ENCODE measurements at regions not wholly inside any gene's neighbourhood (a gene's known extent, or its start where the extent isn't known, plus 50 kb on each side); places are given as distances from the start of the nearest gene placed in this dataset.

- no peak for TF ChIP-seq CTCF (IDR thresholded peaks at IDR 0.05; ENCODE audit: low read depth, low read length)
- TF ChIP-seq MAX (IDR thresholded peaks at IDR 0.05; ENCODE audit: low read depth, low read length), result no peak
- no peak for TF ChIP-seq POLR2A (IDR thresholded peaks at IDR 0.05; ENCODE audit: extremely low read depth, insufficient read length)
Measured at GRCh38 chr3:84082726-84083125, 876.1 kb upstream of the CADM2 start.

All from NB4 (cell line).